ENCODE measurements at regions not wholly inside any gene's neighbourhood (a gene's known extent, or its start where the extent isn't known, plus 50 kb on each side); places are given as distances from the start of the nearest gene placed in this dataset.
"Not testable (repeated sequence)": the region's sequence is repeated elsewhere in the genome, so short reads cannot be mapped to it uniquely, and the experiment has no call there.

DNA sequence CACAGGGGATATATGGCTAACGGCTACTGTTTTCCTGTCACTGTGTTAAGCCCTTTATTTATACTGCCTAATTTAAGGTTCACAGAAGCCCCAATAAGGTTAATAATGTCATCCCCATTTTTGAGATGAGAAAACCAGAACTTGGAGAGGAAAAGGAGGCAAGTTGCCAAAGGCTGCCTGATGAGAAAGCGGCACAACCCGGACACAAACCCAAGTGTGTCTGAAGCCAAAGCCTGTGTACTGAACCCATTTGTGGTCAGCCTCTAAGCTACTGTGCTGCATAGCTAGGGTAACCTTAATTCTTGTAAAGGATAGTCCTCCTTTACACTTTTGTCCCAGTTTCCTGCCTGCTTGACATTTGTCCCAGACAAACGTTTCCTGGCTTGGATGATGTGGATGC is 954.7 kb upstream of the FANCL start:
- DNase-seq = no peak

DNA sequence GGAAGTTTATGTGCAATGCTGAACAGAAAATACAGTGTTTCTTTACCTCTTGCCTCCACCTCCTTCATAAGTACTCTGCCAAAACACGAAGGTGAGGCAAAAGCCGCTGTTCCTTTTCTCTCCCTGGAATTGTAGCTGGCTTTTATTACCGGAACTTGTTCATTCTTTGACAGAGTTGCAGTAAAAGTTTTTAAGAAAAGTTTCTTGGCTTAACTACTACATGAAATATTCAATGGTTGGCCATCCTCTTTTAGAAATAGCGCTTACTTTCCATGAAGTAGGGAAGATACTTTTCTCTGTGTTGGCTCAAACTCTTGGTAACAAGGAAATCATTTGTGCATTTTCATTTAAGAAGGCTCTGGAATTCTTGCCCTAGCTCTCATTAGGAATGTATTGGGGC is 950.7 kb upstream of the FANCL start:
- no peak for DNase-seq

DNA sequence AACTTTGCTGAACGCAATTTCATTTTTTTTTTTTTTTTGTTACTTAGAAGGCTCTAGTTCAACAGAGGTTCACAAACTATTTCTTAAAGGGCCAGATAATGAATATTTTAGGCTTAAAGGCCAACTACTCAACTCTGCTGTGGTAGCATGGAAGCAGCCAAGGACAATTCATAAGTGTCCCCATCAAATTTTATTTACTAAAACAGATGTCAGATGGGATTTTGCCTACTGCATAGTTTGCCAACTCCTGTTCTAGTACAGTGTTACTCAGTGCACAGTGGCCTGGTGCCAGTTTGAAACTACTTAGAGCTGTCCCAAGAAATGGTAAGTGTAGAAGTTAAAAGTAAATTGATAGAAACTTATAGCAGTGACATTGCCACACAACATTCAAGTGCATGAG is 949.4 kb upstream of the FANCL start:
- DNase-seq = no peak

DNA sequence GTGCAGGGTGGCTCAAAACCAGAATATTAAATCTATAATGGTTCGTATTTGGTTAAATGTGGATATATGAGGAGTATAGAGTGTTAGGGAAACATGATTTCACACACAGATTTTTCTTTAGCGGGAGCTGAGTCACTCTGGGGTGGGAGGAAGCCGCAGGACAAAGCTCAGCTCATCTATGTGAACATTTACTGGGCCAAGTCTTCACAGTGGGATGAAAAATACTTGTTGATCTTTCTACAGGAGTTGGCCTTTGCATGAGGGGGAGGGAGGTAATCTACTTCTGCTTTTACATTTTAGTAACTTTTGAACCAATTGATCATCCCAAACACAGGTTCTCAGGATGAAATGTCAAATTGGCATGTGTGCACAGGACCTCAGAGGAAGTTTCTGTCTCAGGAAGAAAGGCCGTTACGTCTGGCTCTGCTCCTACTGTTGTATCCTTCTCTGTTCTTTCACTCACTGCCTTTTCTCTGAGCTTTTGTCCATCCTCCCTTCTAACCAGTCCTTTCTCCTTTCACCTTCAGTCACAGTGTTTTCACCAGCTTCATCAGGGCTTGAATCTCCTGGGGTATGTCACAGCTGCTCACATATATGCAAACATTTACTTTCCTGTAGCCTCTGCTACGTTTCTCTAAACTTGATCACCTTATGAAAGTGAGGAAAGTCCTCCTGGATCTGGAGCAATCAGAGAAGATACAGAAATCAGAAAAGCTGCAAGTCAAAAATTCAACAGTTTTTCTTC is 943.3 kb upstream of the FANCL start:
- peak; percentile 38 for DNase-seq

DNA sequence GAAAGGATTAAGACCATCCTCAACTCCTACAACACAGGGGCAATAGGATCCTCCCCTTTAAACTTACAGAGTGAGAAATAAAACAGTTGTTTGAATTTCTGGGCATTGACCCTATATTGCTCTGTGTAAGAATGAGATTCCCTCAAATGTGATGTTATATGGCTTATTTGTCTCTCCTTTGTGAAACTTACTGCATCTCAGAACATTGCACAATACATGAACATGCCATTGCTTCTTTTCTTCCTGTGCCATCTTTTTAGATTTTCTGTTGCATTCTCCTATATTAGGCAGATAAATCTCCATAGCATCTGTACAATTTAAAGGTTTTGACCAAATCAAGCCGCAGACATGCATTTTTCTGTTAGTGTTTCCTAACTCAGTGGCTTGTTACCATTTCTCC is 941.9 kb upstream of the FANCL start:
- DNase-seq = no peak

DNA sequence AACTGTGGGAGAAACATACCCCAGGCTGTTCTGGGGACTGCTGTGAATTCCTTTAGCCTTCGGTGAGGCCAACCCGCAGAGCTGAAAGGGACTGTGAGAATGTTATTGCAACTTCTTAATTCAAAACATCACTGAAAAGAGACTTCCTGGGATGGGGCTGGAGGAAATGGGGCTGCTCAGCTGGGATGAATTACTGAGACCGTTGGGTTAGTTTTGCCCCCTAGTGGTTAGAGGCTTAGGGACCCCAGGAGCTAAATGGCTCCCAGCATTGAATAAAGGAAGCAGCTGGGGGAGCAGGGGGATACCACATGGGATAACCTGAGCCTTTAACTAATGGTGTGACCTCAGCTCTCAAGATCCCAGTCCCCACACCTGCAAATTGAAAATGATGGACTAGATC is 941.1 kb upstream of the FANCL start:
- peak; percentile 66 for DNase-seq

DNA sequence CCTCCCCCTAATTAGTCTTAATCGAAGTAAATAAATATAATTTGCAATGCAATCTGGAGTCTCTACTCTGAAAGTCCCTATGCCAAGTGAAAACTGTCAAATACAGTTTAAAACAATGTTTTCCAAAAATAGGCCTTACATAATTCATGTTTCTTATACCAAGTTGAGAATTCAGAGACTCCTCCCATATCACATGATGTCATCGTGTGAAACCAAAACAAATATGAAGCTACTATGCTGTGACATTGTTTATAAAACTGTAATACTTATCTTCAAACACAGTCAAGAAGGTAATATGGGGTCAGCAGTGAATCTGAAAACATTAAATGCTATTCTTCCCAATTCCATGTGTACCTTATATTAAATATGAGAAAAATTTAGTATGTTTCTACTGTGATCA is 940.2 kb upstream of the FANCL start:
- no peak for DNase-seq

DNA sequence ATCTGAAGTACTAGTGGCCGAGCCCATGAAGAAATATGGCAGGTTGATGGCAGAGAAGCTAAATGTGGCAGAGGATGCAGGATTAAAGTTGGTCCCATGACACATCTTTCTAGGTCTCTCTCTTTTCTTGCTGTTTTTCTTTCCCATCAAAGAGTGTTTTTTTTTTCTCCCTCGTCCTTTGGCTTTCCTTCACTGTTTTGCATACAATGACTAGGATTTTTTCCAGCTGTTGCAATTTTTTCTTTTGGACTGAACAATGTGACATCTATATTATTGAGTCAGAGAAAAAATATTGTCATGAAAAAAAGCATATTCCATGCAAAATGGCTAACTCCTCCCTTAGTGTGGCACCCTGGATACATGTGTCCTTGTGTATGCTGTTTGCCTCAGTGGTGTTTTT is 939.5 kb upstream of the FANCL start:
- no peak for DNase-seq

DNA sequence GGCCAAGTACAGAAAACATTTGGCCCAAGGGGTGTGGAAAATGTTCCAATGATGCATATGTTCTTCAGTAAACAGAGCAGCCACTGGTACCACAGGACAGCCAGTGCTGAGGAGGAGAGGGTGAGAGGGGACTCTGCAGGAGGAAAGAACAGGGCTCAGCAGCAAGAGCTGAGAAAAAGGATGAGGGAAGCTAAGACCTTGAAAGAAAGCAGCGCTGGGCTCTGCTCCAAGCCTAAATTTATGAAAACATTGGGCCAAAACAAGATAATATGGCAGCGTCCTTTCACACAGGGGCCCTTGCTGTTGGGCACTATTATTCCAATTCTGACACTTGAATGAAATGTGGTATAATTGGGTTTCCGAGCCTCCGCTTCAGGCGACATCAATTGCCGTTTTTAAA is 939.0 kb upstream of the FANCL start:
- DNase-seq = no peak

DNA sequence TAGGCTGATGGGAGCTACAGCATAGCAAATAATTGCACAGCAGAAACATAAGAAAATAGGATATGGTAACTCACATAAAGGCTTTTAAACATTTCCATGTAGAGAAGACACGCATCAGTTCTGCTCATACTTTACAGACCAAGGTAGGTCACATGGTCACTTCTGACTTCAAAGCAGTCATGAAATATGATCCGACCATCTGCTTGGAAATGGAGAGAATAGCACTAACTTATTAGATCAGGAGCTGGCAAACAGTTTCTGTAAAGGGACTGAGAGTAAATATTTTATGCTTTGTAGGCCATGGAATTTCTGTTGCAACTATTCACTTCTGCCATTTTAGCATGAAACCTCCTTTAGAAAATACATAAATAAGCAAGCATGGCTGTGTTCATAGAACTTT is 936.6 kb upstream of the FANCL start:
- DNase-seq = peak; percentile 75

DNA sequence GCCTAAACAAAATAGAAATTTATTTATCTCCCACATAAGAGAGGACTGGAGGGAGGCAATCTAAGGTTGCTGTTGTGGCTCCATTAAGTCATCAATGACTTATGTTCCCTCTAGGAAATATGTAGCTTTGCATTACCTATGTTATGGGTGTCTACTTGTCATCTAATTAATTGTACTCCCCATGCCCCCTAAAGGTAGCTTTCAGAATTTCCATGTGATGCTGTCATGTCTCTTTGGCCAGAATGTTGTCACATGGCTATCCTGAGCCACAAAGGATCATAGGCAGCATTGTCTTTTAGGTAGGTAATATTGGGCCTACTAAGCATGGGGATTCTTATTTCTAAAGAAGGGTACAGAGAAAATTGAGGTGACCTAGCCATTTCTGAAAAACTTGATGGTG is 935.6 kb upstream of the FANCL start:
- DNase-seq = peak; percentile 40

DNA sequence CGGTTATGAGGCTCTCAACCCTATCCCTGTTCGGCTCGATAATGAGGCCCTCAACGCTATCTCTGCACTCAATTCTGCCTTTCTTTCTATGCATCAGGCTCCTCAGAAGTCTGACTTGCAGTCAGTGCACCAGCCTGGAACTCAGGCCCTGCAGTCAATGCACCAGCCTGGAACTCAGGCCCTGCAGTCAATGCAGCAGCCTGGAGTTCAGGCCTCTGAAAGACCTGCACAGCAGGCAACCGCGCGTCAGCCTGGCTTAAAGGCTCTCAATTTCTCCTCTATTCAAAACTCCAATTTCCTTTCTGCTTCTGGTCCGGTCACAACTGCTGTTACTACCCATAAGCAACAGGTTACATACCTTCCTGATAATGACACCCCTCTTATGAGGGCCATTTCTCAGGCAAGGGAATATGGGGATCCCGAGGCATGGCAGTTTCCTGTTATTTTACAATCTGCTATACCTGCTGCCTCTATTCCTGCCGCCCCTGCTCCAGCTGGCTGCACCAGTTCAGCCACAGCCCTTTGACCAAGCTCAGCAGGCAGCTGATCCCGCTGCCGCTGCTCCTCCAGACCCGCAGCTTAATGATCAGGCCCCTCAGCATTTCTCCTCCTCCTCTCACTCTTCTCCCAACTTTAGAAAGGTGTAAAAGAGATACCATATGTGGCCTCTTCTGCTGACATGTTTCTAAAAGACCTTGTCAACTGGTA is 933.6 kb upstream of the FANCL start:
- peak; percentile 34 for DNase-seq

DNA sequence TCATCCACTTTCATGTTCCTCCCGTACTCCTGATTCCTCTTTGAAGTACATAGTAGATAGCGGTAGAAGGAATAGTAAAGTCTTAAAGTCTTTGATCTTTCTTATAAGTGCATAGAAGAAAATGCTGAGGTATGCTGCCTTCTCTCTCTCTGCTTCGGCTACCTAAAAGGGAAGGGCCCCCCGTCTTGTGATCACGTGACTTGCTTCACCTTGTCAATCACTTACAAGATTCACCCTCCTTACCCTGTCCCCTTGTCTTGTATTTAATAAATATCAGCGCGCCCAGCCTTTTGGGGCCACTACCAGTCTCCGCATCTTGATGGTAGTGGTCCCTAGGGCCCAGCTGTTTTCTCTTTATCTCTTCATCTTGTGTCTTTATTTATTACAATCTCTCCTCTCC is 932.2 kb upstream of the FANCL start:
- no peak for DNase-seq

DNA sequence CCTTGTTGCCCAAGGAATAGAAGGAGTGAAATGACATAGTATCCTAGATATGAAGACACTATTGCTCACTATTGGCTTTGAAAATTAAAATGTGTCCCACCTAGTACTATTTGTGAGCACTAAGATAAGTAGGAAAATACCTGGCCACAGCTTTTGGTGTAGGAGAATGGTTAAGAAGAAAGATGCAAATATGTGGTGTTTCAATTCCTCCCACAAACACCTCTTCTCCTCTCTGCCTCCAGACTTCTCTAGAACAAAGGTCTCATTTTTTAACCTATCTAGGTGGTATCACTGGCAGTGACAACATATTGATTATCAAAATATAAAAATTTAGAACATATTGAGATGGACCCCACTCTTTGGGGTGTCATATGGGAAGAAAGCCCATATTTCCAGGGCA is 929.9 kb upstream of the FANCL start:
- DNase-seq = no peak

DNA sequence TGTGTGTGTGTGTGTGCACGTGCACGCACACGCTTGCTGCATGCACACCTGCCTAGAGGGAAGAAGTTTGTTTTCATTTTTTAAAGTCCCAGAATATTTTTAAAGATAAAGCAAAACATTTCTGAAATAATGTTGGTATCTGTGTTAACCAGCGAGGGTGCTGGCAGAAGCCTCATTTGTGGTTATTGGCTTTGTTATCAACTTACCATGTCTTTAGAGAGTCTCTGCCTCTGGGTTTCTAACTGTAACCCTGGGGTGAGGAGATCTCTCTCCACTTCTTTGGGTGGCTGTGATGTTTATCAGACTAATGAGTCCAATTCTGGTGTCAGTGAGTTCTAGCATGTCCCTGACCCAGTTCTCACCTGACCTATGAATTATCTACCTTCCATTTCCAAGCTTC is 927.6 kb upstream of the FANCL start:
- no peak for DNase-seq

DNA sequence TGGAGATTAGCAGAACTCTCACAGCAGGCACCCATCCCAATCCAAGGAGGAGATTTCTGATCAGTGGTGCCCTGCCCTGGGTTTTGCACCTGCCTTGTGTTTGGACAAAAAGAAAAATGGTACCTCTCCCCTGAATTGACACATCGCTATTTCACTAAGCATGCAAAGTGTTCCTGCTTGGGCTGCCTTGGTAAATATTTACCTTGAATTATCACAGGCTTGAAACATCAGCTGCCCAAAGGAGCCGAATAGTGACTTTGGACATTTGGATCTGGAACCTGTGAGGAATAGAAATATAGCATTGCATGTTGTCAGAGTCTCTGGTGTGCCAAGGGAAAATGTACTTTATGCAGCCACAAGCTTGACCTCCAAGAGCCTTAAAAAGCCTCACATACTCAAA is 926.4 kb upstream of the FANCL start:
- DNase-seq = peak; percentile 98

DNA sequence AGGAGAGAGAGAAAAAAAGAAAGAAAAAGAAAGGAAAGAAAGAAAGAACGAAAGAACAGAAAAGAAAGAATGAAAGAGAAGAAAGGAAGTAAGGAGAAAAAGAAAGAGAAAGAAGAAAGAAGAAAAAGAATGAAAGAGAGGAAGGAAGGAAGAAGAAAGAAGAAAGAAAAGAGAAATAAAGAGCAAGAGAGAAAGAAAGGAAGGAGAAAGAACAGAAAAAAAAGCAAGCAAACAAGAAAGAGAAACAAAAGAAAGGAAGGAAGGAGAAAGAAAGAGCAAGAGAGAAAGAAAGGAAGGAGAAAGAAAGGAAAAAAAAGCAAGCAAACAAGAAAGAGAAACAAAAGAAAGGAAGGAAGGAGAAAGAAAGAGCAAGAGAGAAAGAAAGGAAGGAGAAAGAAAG is 916.8 kb upstream of the FANCL start:
- DNase-seq = not testable (repeated sequence)

DNA sequence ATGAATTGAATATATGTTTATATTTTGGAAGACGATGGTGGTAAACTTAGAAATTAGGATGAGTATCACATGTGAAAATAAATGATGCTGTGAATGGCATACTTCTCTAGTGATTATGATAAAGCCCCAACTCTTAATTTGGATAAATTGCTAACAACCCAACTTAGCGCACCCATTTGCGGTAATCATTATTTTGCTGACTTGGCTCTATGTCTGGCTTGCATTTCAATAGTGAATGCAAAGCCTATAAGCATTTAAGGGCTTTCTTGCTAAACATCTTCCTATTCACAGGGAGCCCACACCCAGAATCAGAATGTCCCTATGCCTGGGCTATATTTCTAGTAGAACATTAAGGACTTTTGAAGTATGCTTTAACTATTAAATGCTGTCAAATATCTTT is 910.7 kb upstream of the FANCL start:
- DNase-seq = no peak

DNA sequence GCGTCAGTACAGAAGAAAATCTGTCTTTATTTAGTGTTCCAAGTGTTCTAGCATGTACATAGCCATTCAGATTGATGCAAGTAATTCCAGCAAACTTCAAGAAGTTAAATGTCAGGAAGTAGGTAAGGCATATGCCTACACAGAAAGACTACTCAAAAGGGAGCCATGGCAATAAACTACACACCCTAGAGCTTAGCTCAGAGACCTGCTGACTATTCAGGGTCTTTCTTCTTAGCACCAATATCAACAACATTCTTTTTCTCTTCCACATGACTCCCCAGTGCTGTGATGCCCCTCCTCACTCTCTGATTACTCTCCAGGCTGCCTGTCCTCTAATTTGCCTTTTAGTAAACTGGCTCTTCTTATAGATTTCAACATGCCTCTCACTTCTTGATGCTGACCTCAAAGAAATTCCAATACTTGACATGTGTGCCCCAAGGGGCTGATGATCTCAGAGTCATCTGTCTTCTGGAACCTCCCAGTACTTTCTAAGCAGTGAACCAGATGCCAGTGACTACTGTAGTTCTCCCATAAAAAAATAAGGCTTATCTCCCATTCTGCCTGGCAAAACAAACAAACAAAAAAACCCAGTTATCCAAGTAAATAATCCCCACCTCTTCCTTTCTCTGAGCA is 909.2 kb upstream of the FANCL start:
- DNase-seq = no peak

DNA sequence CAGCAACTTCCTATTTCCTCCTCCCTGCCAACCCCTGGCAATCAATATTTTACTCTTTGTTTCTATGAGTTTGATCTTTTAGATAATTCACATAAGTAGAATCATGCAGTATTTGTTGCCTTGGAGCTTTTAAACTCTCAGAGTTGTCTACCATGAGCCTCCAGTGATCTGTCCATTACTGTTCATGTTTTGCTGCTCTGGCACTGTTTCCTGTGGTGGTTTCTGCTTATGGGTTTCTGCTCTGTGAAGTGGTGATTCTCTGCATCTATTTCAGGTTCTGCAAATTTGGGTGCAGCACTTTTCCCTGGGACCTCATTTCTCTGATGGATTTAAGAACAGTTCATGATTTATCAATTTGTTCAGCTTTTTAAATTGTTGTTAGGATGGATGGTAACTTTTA is 908.1 kb upstream of the FANCL start:
- no peak for DNase-seq

DNA sequence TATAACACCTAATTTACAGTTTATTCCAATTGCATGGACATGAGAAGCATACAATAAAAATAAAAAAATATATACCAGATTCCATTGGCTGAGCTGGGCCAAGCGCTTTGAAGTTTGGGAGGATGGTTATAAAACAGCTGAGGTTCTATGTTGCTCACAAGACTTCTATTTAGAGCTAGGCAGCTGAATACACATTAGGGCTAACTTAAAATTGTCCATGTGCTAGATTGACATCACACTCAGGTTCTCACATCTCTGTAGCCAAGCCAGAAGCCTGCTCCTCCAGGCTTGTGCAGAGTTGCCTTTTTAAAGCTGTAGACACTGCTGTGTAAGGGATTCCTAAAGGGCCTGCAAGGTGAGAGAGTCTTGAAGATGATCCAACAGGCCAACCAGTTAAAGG is 871.1 kb upstream of the FANCL start:
- DNase-seq = no peak

DNA sequence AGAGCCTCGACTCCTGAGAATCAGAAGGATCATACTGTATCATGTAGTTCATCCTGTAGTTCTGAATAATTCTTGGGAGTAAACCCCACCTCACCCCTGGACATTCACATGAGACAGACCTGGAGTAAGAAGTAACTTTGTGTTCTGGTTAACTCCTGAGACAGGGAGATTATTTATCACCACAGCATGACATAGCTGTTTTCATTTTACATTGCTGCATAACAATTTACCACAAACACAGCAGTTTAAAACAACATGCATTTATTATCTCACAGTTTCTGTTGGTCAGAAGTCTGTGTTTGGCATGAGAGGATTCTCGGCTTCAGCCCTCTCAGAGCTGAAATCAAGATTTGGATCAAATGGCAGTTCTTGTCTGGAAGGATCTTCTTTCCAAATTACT is 855.8 kb upstream of the FANCL start:
- no peak for DNase-seq

DNA sequence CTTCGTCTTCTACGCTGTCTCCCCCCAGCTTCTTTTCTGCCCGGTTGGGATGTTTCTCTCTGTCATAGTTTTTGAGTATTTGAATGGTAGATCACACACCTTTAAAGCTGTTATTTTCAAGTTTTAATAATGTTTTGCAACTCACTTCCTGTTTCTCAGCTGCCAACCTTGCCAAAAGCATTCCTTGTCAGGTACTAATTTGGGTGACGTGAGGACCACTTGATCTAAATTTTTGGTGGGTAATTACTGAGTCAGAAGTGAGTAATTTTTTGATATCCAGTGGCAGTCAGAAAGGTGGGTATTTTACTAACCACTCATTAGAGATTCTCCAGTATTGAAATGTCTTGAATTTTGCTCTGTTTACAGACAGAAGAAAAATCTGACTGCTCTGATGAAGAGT is 852.4 kb upstream of the FANCL start:
- no peak for DNase-seq

DNA sequence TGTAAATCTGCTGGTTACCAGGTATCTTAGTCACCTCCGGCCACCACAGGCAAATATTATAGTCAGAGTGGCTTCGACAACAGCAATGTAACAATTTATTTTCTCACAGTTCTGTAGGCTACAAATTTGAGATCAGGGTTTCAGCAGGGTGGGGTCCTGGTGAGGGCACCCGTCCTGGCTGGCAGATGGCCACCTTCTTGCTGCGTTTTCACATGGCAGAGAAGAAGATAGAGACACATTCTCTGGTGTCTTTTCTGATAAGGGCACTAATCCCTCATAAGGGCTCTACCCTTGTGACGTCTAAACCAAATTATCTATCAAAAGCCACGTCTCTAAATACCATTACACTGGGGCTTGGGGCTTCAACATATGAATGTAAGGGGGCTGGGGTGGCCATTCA is 843.2 kb upstream of the FANCL start:
- DNase-seq = no peak

All from NCI-H146 (cell line).